GM12878 (cell line): ENCODE measurements at regions not wholly inside any gene's neighbourhood (a gene's known extent, or its start where the extent isn't known, plus 50 kb on each side); places are given as distances from the start of the nearest gene placed in this dataset.

Source experiments
- ATAC-seq: fragments of 200-7000 bp; cut with Tn5 transposase; 3 replicates; pipeline ENCODE4 v1.9.1; 2020; ENCODE audit warnings: mild to moderate bottlenecking, moderate library complexity
- BruUV-seq: library from RNA; stranded (reverse); fragments of 400-500 nt; replicated peaks from 2 replicates; lab custom pipeline; 2021; lab: Mats Ljungman, UMichigan
- CTCF ChIA-PET: fragments of 300-600 bp; sonication (Branson Sonifier 250); formaldehyde crosslinking; extraction: SDS; loops from one replicate; lab custom pipeline; 2021; ENCODE audit warnings: inconsistent platforms; lab: Yijun Ruan, JAX
- POLR2A ChIA-PET: fragments of 350-600 bp; formaldehyde crosslinking; extraction: SDS; loops from one replicate; lab custom pipeline; 2021; ENCODE audit warnings: inconsistent platforms; lab: Charles Lee
- RAD21 ChIA-PET: fragments of 300-600 bp; sonication (Branson Sonifier 250); formaldehyde crosslinking; loops from one replicate; lab custom pipeline; 2023; ENCODE audit warnings: antibody characterized with exemption; ENCODE audit not compliant: unreplicated experiment; lab: Charles Lee
- SMC1A ChIA-PET: fragments of 300-600 bp; sonication (Branson Sonifier 250); formaldehyde crosslinking; loops from one replicate; lab custom pipeline; 2023; ENCODE audit not compliant: unreplicated experiment, uncharacterized antibody; lab: Charles Lee
- DNase-seq: peaks from one replicate; pipeline ENCODE4 v3.0.0-alpha.2; 2011; ENCODE audit warnings: low read depth, low spot score
- FAIRE-seq: peaks from 3 replicates; lab custom pipeline; 2011; peaks lifted over from hg19 to GRCh38; lab: Jason Lieb, UNC
- H2AFZ ChIP-seq: 2 replicates; pipeline ENCODE4 v1.6.0; 2011; ENCODE audit warnings: low read depth, low read length, control low read depth; ENCODE audit not compliant: control insufficient read depth
- H3K27ac ChIP-seq: 2 replicates; pipeline ENCODE4 v1.5.1; 2011; ENCODE audit warnings: control low read depth; ENCODE audit not compliant: control insufficient read depth, insufficient read depth
- H3K27me3 ChIP-seq, 2 experiments: replicated peaks in 1 of 2; 2 replicates each; pipeline versions ENCODE4 v1.6.0 to v1.6.1; 2011; ENCODE audit warnings: low read length in 1 of 2; ENCODE audit not compliant: control insufficient read depth in 2 of 2, insufficient read depth in 2 of 2
- H3K36me3 ChIP-seq, 2 experiments: 2 replicates each; pipeline ENCODE4 v1.5.1; 2011; ENCODE audit warnings: low read length in 1 of 2; ENCODE audit not compliant: control insufficient read depth in 2 of 2, insufficient read depth in 2 of 2
- H3K4me1 ChIP-seq: 2 replicates; pipeline ENCODE4 v1.6.1; 2011; ENCODE audit warnings: mild to moderate bottlenecking, low read length, moderate library complexity, mixed read lengths; ENCODE audit not compliant: control insufficient read depth, insufficient read depth
- H3K4me2 ChIP-seq: 2 replicates; pipeline ENCODE4 v1.6.0; 2011; ENCODE audit warnings: control low read depth; ENCODE audit not compliant: control insufficient read depth, insufficient read depth
- H3K4me3 ChIP-seq: fragments of 200-600 bp; sonication (generic); 2 replicates; pipeline ENCODE4 v1.5.1; 2016
- H3K79me2 ChIP-seq: 2 replicates; pipeline ENCODE4 v1.6.0; 2011; ENCODE audit warnings: low read length; ENCODE audit not compliant: control insufficient read depth, insufficient read depth
- H3K9ac ChIP-seq: 2 replicates; pipeline ENCODE4 v1.8.0; 2011; ENCODE audit warnings: low read length, control low read depth, mixed read lengths; ENCODE audit not compliant: control insufficient read depth, insufficient read depth
- H3K9me3 ChIP-seq: replicated peaks from 3 replicates; pipeline ENCODE4 v1.5.1; 2011; ENCODE audit warnings: mild to moderate bottlenecking, low read length; ENCODE audit not compliant: control insufficient read depth, insufficient read depth
- H4K20me1 ChIP-seq: 2 replicates; pipeline ENCODE4 v1.6.0; 2011; ENCODE audit not compliant: control insufficient read depth, insufficient read depth
- CHD4 ChIP-seq: fragments of 200-600 bp; sonication (generic); IDR thresholded peaks from 2 replicates; pipeline ENCODE4 v1.6.1; 2016; ENCODE audit warnings: mild to moderate bottlenecking
- ESRRA ChIP-seq: IDR thresholded peaks from 2 replicates; pipeline ENCODE4 v1.6.1; 2012; ENCODE audit warnings: mild to moderate bottlenecking, low read length, improper control_type of control experiment
- POLR2AphosphoS5 ChIP-seq: IDR thresholded peaks from 2 replicates; pipeline ENCODE4 v1.6.1; 2011; ENCODE audit warnings: mild to moderate bottlenecking, low read length, inconsistent platforms
- POU2F2 ChIP-seq: IDR thresholded peaks from 3 replicates; pipeline ENCODE4 v1.6.1; 2011; ENCODE audit warnings: low read depth, mild to moderate bottlenecking, low read length, borderline replicate concordance
- PRDM15 ChIP-seq: fragments of 450-650 bp; formaldehyde crosslinking; IDR thresholded peaks from 2 replicates; pipeline ENCODE4 v1.4.0; 2020; ENCODE audit warnings: mild to moderate bottlenecking, moderate library complexity
- RAD21 ChIP-seq: IDR thresholded peaks from 2 replicates; pipeline ENCODE4 v1.6.1; 2011; ENCODE audit warnings: mild to moderate bottlenecking, low read depth, low read length, moderate library complexity; ENCODE audit not compliant: insufficient read depth
- SUZ12 ChIP-seq: fragments of 200-600 bp; sonication (generic); IDR thresholded peaks from one replicate; pipeline ENCODE4 v1.6.1; 2018; ENCODE audit warnings: antibody characterized with exemption, mild to moderate bottlenecking; ENCODE audit not compliant: unreplicated experiment
- WGBS: methylation state at CpG from one replicate; pipeline ENCODE4 v1.1.6; 2016; ENCODE audit warnings: low lambda C conversion rate; ENCODE audit not compliant: insufficient replicate concordance, insufficient coverage; ENCODE audit errors: missing lambda C conversion rate; 5-methylcytosine and 5-hydroxymethylcytosine counted together
- in situ Hi-C: fragments of 300-500 bp; cut with MboI; formaldehyde crosslinking; loops from 9 replicates; pipeline ENCODE4 v1.14.3; 2018; ENCODE audit warnings: mixed read lengths
- intact Hi-C: fragments of 100-400 bp; cut with micrococcal nuclease; formaldehyde crosslinking; loops from one replicate; pipeline ENCODE4 v1.14.2; 2022; ENCODE audit not compliant: unreplicated experiment

GRCh38 chr5:97750576-97750975, 567.5 kb upstream of the RIOK2 start:
- ChIA-PET SMC1A (no interaction called here), CTCF (no interaction called here), POLR2A (no interaction called here), RAD21 (interaction anchor here (1.4 kb wide), 1 partner anchor 15 kb away, joined by 3 read pairs; no protein-coding TSS in a partner anchor)
- DNase-seq (no peak), FAIRE-seq (no peak), ATAC-seq (no peak)
- TF ChIP-seq ESRRA (no peak), RAD21 (no peak), CHD4 (no peak)
- Histone ChIP-seq H3K4me1 (no peaks in the 10 kb centered on the region), H3K27ac (no peak overlapping the region), H4K20me1 (no peaks in the 10 kb centered on the region), H2AFZ (no peak overlapping the region), H3K36me3 (no peaks in the 10 kb centered on the region), H3K9ac (no peak overlapping the region), H3K27me3 (no peaks in the 10 kb centered on the region), H3K4me3 (no peak overlapping the region), H3K79me2 (no peaks in the 10 kb centered on the region), H3K9me3 (no peaks in the 10 kb centered on the region; the same call in 2 of the 3 replicates), H3K4me2 (no peak overlapping the region)
- no TSS peak for BruUV-seq
- WGBS: 69% methylated on average over 2 of the region's 2 CpGs
- in situ Hi-C loops: no loop called here
- intact Hi-C loops: no loop called here

GRCh38 chr5:97751540-97751939, 568.5 kb upstream of the RIOK2 start:
- TF ChIP-seq PRDM15 (CRISPR knock-in tag): no peak
- no peak for TF ChIP-seq POLR2AphosphoS5
- TF ChIP-seq SUZ12: no peak
- TF ChIP-seq POU2F2: no peak
- BruUV-seq: no TSS peak
- Histone ChIP-seq H4K20me1 (no peaks in the 10 kb centered on the region), H3K36me3 (no peaks in the 10 kb centered on the region), H3K9ac (no peak overlapping the region), H3K4me1 (no peaks in the 10 kb centered on the region), H3K27ac (no peak overlapping the region), H3K79me2 (no peaks in the 10 kb centered on the region), H3K4me3 (no peak overlapping the region), H3K27me3 (no peaks in the 10 kb centered on the region), H3K4me2 (no peak overlapping the region), H2AFZ (no peak overlapping the region), H3K9me3 (no peaks in the 10 kb centered on the region; the same call in 2 of the 3 replicates)
- in situ Hi-C loops: no loop called here
- SMC1A ChIA-PET: interaction anchor here (1.0 to 1.2 kb wide), 2 partner anchors 14 to 97 kb away, joined by 3 read pairs; no protein-coding TSS in a partner anchor
- FAIRE-seq: no peak
- no peak for DNase-seq
- POLR2A ChIA-PET: no interaction called here
- CTCF ChIA-PET: no interaction called here
- WGBS: 0% methylated on average over 1 of the region's 1 CpG
- RAD21 ChIA-PET: interaction anchor here (1.4 kb wide), 1 partner anchor 16 kb away, joined by 3 read pairs; no protein-coding TSS in a partner anchor
- no peak for ATAC-seq
- intact Hi-C loops: no loop called here
